ENCODE measurements at regions not wholly inside any gene's neighbourhood (a gene's known extent, or its start where the extent isn't known, plus 50 kb on each side); places are given as distances from the start of the nearest gene placed in this dataset.

DNA sequence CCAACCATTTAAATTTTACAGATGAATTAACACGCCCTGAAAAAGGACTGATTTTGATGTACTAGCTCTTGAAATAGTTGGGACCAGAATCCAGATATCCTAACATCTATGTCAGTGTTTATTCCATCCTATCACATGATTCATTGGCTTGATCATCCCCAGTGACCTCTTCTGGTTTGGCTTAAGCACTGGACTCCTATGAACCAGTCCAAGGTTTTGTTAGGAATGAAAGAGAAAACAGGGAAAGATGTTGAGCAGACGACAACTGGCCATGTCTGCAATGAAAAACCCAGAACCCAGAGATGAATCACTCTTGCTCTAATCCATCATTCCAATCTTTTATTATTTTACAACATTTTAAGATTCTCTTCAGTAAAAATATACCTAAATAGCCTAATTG lies 1080.9 kb downstream of the SORCS1 start:
- no peak for TF ChIP-seq CTCF (conservative IDR thresholded peaks at IDR 0.05; ENCODE audit: low read length)
- no peak for TF ChIP-seq EZH2phosphoT487 (IDR thresholded peaks at IDR 0.05; ENCODE audit: borderline replicate concordance, low read depth, low read length)
- ChIA-PET CTCF (ENCODE audit: unreplicated experiment) (no interaction called here), POLR2A (no interaction called here)
- no peak for DNase-seq (ENCODE audit: low spot score)
- intact Hi-C loops (cut with micrococcal nuclease; ENCODE audit: unreplicated experiment), result no loop called here
- no peaks in the 10 kb centered on the region for H3K4me1 ChIP-seq (ENCODE audit: insufficient read depth, low read length, poor library complexity, severe bottlenecking)
- no peaks in the 10 kb centered on the region for H3K9me3 ChIP-seq (ENCODE audit: low read length)
- H3K9me2 ChIP-seq (ENCODE audit: insufficient read depth, low read length), result no peaks in the 10 kb centered on the region
- no peak overlapping the region for H3K4me2 ChIP-seq (ENCODE audit: low read length)
- H3K4me3 ChIP-seq (ENCODE audit: low read depth, low read length, poor library complexity, severe bottlenecking), result no peak overlapping the region
- no peaks in the 10 kb centered on the region for H4K20me1 ChIP-seq (ENCODE audit: insufficient read depth, low read length)
- no peaks in the 10 kb centered on the region for H3K79me2 ChIP-seq (ENCODE audit: insufficient read depth, low read depth, low read length)
- no peak overlapping the region for H2AFZ ChIP-seq (ENCODE audit: low read length)
- no TSS peak for BruUV-seq (replicated peaks)
- H3K36me3 ChIP-seq (ENCODE audit: insufficient read depth, low read length), result no peaks in the 10 kb centered on the region
- H3K27ac ChIP-seq (ENCODE audit: low read depth, low read length, poor library complexity, severe bottlenecking), result no peak overlapping the region

DNA sequence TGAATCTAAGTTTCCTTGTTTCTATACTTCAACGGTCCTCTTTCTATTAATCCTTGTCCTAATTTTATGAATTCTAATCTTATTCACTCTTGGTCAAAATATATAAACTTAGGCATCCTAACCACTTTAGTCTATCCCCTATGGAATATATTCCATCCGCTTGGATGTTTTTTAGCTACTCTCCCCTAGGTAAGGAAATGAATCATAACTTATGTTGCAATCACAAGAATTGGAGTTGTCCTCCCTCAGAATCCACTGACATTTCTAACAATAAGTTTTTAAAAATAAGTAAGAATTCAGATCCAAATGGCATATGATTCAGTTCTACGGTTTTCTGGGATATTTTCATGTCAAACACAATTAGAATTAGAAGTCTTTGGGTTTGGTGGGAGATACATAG lies 1081.6 kb downstream of the SORCS1 start:
- ChIA-PET CTCF (ENCODE audit: unreplicated experiment) (no interaction called here), POLR2A (no interaction called here)
- BruUV-seq (replicated peaks), result no TSS peak

More for the DNA sequence above, 1081.6 kb downstream of the SORCS1 start:
- intact Hi-C loops (cut with micrococcal nuclease; ENCODE audit: unreplicated experiment), result no loop called here
- Histone ChIP-seq H2AFZ (ENCODE audit: low read length) (no peak overlapping the region), H3K36me3 (ENCODE audit: insufficient read depth, low read length) (no peaks in the 10 kb centered on the region), H3K9me2 (ENCODE audit: insufficient read depth, low read length) (no peaks in the 10 kb centered on the region), H4K20me1 (ENCODE audit: insufficient read depth, low read length) (no peaks in the 10 kb centered on the region), H3K4me3 (ENCODE audit: low read depth, low read length, poor library complexity, severe bottlenecking) (no peak overlapping the region), H3K4me1 (ENCODE audit: insufficient read depth, low read length, poor library complexity, severe bottlenecking) (no peaks in the 10 kb centered on the region), H3K27ac (ENCODE audit: low read depth, low read length, poor library complexity, severe bottlenecking) (no peak overlapping the region), H3K9me3 (ENCODE audit: low read length) (no peaks in the 10 kb centered on the region), H3K4me2 (ENCODE audit: low read length) (no peak overlapping the region), H3K79me2 (ENCODE audit: insufficient read depth, low read depth, low read length) (no peaks in the 10 kb centered on the region)
- TF ChIP-seq CTCF (conservative IDR thresholded peaks at IDR 0.05; ENCODE audit: low read length), result no peak
- no peak for TF ChIP-seq EZH2phosphoT487 (IDR thresholded peaks at IDR 0.05; ENCODE audit: borderline replicate concordance, low read depth, low read length)
- DNase-seq (ENCODE audit: low spot score), result no peak
